Panc1 (cell line): ENCODE measurements at regions not wholly inside any gene's neighbourhood (a gene's known extent, or its start where the extent isn't known, plus 50 kb on each side); places are given as distances from the start of the nearest gene placed in this dataset.

Source experiments
- ATAC-seq: fragments of 200-7000 bp; cut with Tn5 transposase; 2 replicates; pipeline ENCODE4 v1.9.1; 2020; ENCODE audit warnings: mild to moderate bottlenecking, moderate library complexity
- BruUV-seq: library from RNA; stranded (reverse); fragments of 400-500 nt; replicated peaks from 2 replicates; lab custom pipeline; 2021; lab: Mats Ljungman, UMichigan
- CTCF ChIA-PET: fragments of 300-600 bp; sonication (Branson Sonifier 250); formaldehyde crosslinking; loops from one replicate; lab custom pipeline; 2022; ENCODE audit warnings: antibody characterized with exemption; lab: Charles Lee
- POLR2A ChIA-PET: fragments of 300-600 bp; sonication (Branson Sonifier 250); formaldehyde crosslinking; loops from one replicate; lab custom pipeline; 2022; ENCODE audit warnings: antibody characterized with exemption; lab: Charles Lee
- DNase-seq: peaks from one replicate; pipeline ENCODE4 v3.0.0-alpha.2; 2010; ENCODE audit warnings: low read depth, low spot score
- H3K27ac ChIP-seq: 2 replicates; pipeline ENCODE4 v1.5.1; 2011; ENCODE audit warnings: mild to moderate bottlenecking, low read length, inconsistent platforms
- H3K27me3 ChIP-seq: fragments of 200-500 bp; sonication (Bioruptor generic); 2 replicates; pipeline ENCODE4 v1.6.0; 2014; ENCODE audit warnings: low read length, inconsistent platforms; ENCODE audit not compliant: control insufficient read depth, insufficient read depth
- H3K36me3 ChIP-seq: fragments of 200-500 bp; sonication (Bioruptor generic); 2 replicates; pipeline ENCODE4 v1.5.1; 2014; ENCODE audit warnings: inconsistent platforms, mild to moderate bottlenecking, low read length, moderate library complexity; ENCODE audit not compliant: control insufficient read depth, insufficient read depth
- H3K4me1 ChIP-seq: 2 replicates; pipeline ENCODE4 v1.5.1; 2011; ENCODE audit warnings: inconsistent platforms, mild to moderate bottlenecking, low read length, moderate library complexity; ENCODE audit not compliant: control insufficient read depth, insufficient read depth
- H3K4me3 ChIP-seq, 2 experiments: 2 replicates each; pipeline ENCODE4 v1.5.1; 2011 to 2012; ENCODE audit warnings: low read depth in 2 of 2, low read length in 2 of 2, mild to moderate bottlenecking in 2 of 2, inconsistent platforms in 1 of 2, moderate library complexity in 1 of 2
- H3K9me3 ChIP-seq: fragments of 200-500 bp; sonication (Bioruptor generic); 2 replicates; pipeline ENCODE4 v1.5.1; 2014; ENCODE audit warnings: low read depth, mild to moderate bottlenecking, inconsistent platforms, low read length, moderate library complexity; ENCODE audit not compliant: control insufficient read depth, insufficient read depth
- CTCF ChIP-seq: fragments of 450-650 bp; IDR thresholded peaks from 2 replicates; pipeline ENCODE4 v1.5.1; 2017; ENCODE audit warnings: mild to moderate bottlenecking
- POLR2AphosphoS5 ChIP-seq: IDR thresholded peaks from 2 replicates; pipeline ENCODE4 v1.6.1; 2012; ENCODE audit warnings: mild to moderate bottlenecking, low read depth, low read length, moderate library complexity
- REST ChIP-seq, 2 experiments: IDR thresholded peaks; 2 replicates each; pipeline ENCODE4 v1.6.1; 2011 to 2012; ENCODE audit warnings: low read depth in 2 of 2, control low read depth in 1 of 2, low read length in 1 of 2, mild to moderate bottlenecking in 1 of 2, moderate library complexity in 1 of 2; ENCODE audit not compliant: insufficient read depth in 1 of 2
- SIN3A ChIP-seq: IDR thresholded peaks from 2 replicates; pipeline ENCODE4 v1.6.1; 2012; ENCODE audit warnings: low read depth, mild to moderate bottlenecking, low read length, moderate library complexity, borderline replicate concordance; ENCODE audit not compliant: insufficient read depth
- TCF7L2 ChIP-seq: IDR thresholded peaks from 2 replicates; pipeline ENCODE4 v1.6.1; 2011; ENCODE audit warnings: mild to moderate bottlenecking, low read depth, low read length, inconsistent platforms
- in situ Hi-C: cut with HindIII; loops from 2 replicates; pipeline ENCODE4 v1.10.0; 2016; ENCODE audit warnings: low sequenced_read_pairs, low pct_unique_long_range_greater_than_20kb
- intact Hi-C: fragments of 100-400 bp; cut with micrococcal nuclease; formaldehyde crosslinking; loops from one replicate; pipeline ENCODE4 v1.10.0; 2022; ENCODE audit not compliant: unreplicated experiment

GRCh38 chr2:61623747-61624146 lies 85.6 kb upstream of the XPO1 start:
- TF ChIP-seq POLR2AphosphoS5 (no peak), TCF7L2 (no peak), CTCF (no peak), SIN3A (no peak), REST (IDR thresholded peaks at IDR 0.05; ENCODE audit: insufficient read depth in 1 of 2, low read depth in 2 of 2, low read length in 1 of 2) (no peak)
- intact Hi-C loops = no loop called here
- CTCF ChIA-PET = no interaction called here
- POLR2A ChIA-PET = no interaction called here
- Histone ChIP-seq H3K9me3 (no peaks in the 10 kb centered on the region), H3K36me3 (no peaks in the 10 kb centered on the region), H3K27me3 (no peaks in the 10 kb centered on the region), H3K4me3 (no peak overlapping the region), H3K27ac (no peak overlapping the region), H3K4me1 (no peaks in the 10 kb centered on the region)
- in situ Hi-C loops = no loop called here
- no peak for ATAC-seq
- BruUV-seq = no TSS peak
- DNase-seq = no peak

GRCh38 chr2:61620244-61621159 lies 82.3 kb upstream of the XPO1 start:
- Histone ChIP-seq H3K4me1 (no peaks in the 10 kb centered on the region), H3K4me3 (no peak overlapping the region), H3K9me3 (no peaks in the 10 kb centered on the region), H3K27me3 (no peaks in the 10 kb centered on the region), H3K36me3 (no peaks in the 10 kb centered on the region), H3K27ac (no peak overlapping the region)
- in situ Hi-C loops = no loop called here
- DNase-seq = peak; percentile 50
- intact Hi-C loops = no loop called here
- TF ChIP-seq REST (IDR thresholded peaks at IDR 0.05; ENCODE audit: insufficient read depth in 1 of 2, low read depth in 2 of 2, low read length in 1 of 2) = no peak
- TF ChIP-seq TCF7L2 = no peak
- no peak for TF ChIP-seq CTCF
- TF ChIP-seq SIN3A = no peak
- TF ChIP-seq POLR2AphosphoS5 = no peak
- BruUV-seq = no TSS peak
- CTCF ChIA-PET = no interaction called here
- ATAC-seq = peak; percentile 81
- POLR2A ChIA-PET = no interaction called here
